ENCODE measurements at regions not wholly inside any gene's neighbourhood (a gene's known extent, or its start where the extent isn't known, plus 50 kb on each side); places are given as distances from the start of the nearest gene placed in this dataset.

DNA sequence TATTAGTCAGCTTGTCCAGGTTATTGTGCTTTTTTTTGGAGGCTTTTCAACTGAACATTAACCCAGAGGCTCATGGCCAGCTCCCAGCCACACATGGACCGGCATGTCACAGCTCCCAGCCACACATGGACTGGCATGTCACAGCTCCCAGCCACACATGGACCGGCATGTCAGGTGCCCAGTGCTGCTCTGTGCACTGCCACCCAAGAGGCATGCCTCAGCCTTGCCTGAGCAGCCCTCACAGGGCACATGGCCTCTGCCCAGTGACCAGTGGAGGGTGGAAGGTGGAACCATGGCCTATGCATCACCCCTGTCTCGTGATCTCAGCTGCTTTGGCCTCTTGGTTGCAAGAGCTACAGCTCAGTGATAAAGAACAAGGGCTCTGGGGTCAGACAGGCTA lies 119.8 kb downstream of the OAT start:
- Histone ChIP-seq H3K36me3 (ENCODE audit: control insufficient read depth, insufficient read depth, low read length) (no peaks in the 10 kb centered on the region), H3K4me2 (ENCODE audit: extremely low read depth, insufficient read depth, low read length) (no peak overlapping the region), H4K20me1 (ENCODE audit: control insufficient read depth, extremely low read depth, insufficient read depth, low read length) (no peaks in the 10 kb centered on the region), H3K79me2 (ENCODE audit: control insufficient read depth, insufficient read depth, low read length) (no peaks in the 10 kb centered on the region), H3K9ac (ENCODE audit: insufficient read depth, low read length) (no peak overlapping the region), H3K4me1 (ENCODE audit: control insufficient read depth, extremely low read depth, insufficient read depth, low read length) (no peaks in the 10 kb centered on the region), H3K9me3 (ENCODE audit: control insufficient read depth, insufficient read depth, low read depth, low read length) (no peaks in the 10 kb centered on the region), H3K4me3 (replicated peaks in 1 of 4; ENCODE audit: control extremely low read depth in 1 of 4, insufficient read depth in 1 of 4, low read depth in 3 of 4, low read length in 4 of 4) (no peak overlapping the region), H3K27ac (ENCODE audit: insufficient read depth, low read length) (no peak overlapping the region), H2AFZ (ENCODE audit: low read length) (no peak overlapping the region), H3K27me3 (ENCODE audit: control insufficient read depth, insufficient read depth, low read length) (no peaks in the 10 kb centered on the region)
- TF ChIP-seq, protein P1, sequence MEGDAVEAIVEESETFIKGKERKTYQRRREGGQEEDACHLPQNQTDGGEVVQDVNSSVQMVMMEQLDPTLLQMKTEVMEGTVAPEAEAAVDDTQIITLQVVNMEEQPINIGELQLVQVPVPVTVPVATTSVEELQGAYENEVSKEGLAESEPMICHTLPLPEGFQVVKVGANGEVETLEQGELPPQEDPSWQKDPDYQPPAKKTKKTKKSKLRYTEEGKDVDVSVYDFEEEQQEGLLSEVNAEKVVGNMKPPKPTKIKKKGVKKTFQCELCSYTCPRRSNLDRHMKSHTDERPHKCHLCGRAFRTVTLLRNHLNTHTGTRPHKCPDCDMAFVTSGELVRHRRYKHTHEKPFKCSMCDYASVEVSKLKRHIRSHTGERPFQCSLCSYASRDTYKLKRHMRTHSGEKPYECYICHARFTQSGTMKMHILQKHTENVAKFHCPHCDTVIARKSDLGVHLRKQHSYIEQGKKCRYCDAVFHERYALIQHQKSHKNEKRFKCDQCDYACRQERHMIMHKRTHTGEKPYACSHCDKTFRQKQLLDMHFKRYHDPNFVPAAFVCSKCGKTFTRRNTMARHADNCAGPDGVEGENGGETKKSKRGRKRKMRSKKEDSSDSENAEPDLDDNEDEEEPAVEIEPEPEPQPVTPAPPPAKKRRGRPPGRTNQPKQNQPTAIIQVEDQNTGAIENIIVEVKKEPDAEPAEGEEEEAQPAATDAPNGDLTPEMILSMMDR (conservative IDR thresholded peaks at IDR 0.05 in 1 of 2, IDR thresholded peaks at IDR 0.05 in 1 of 2; ENCODE audit: low read depth in 1 of 2, low read length in 2 of 2): no peak
- no peak for TF ChIP-seq EZH2 (IDR thresholded peaks at IDR 0.05; ENCODE audit: low read length, missing control alignments)
- no peak for DNase-seq (ENCODE audit: low read depth in 2 of 2)

DNA sequence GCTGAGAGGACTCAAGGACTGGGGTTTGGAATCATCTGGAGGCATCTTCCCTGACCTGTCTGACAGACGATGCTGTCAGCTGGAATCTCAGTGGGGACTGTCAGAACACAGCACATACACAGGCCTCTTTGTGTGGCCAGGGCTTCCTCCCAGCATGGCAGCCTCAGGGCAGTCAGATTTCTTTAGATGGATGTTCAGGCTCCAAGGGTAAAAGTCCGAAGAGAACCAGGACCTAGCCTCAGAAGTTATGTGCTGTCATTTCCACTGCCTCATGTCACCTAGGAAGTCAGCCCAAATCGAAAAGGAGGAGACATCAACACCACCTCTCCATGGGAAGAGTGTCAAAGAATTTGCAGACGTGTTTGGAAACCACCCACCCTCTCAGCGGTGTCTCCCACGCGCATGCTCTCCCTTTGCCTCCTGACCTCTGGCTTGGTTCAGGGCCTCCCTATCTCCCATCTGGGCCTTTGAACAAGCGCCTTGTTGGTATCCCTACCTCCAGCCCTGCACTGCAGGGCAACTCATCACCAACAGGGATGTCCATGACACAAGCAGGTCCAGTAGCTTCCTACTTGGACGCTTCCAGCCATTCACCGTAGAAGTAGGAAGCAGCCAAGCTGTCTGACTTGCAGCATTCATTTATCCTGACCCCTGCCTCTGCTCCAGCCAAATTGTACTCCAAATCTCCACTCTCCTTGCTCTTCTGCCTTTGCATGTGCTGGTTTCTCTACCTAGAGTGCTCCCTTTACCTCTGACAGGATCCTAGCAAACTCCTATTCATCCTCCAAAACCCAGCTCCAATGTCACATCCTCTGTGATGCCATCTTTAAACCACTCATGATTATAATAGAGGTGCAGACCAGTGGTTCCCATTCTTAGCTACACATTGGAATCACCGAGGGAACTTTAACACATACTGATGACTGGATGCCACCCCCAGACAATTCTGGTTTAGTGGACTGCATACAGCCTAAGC lies 121.6 kb downstream of the OAT start:
- H3K9me3 ChIP-seq (ENCODE audit: control insufficient read depth, insufficient read depth, low read depth, low read length): no peaks in the 10 kb centered on the region
- no peak for TF ChIP-seq EZH2 (IDR thresholded peaks at IDR 0.05; ENCODE audit: low read length, missing control alignments)
- TF ChIP-seq, protein P1 (conservative IDR thresholded peaks at IDR 0.05 in 1 of 2, IDR thresholded peaks at IDR 0.05 in 1 of 2; ENCODE audit: low read depth in 1 of 2, low read length in 2 of 2): no peak
- H3K79me2 ChIP-seq (ENCODE audit: control insufficient read depth, insufficient read depth, low read length): no peaks in the 10 kb centered on the region
- H3K4me1 ChIP-seq (ENCODE audit: control insufficient read depth, extremely low read depth, insufficient read depth, low read length): no peaks in the 10 kb centered on the region
- H3K27ac ChIP-seq (ENCODE audit: insufficient read depth, low read length): no peak overlapping the region
- H3K4me3 ChIP-seq (replicated peaks in 1 of 4; ENCODE audit: control extremely low read depth in 1 of 4, insufficient read depth in 1 of 4, low read depth in 3 of 4, low read length in 4 of 4): no peak overlapping the region
- no peaks in the 10 kb centered on the region for H4K20me1 ChIP-seq (ENCODE audit: control insufficient read depth, extremely low read depth, insufficient read depth, low read length)
- DNase-seq (ENCODE audit: low read depth in 2 of 2): no peak
- H3K36me3 ChIP-seq (ENCODE audit: control insufficient read depth, insufficient read depth, low read length): no peaks in the 10 kb centered on the region
- no peak overlapping the region for H3K9ac ChIP-seq (ENCODE audit: insufficient read depth, low read length)
- H2AFZ ChIP-seq (ENCODE audit: low read length): no peak overlapping the region
- no peak overlapping the region for H3K4me2 ChIP-seq (ENCODE audit: extremely low read depth, insufficient read depth, low read length)
- H3K27me3 ChIP-seq (ENCODE audit: control insufficient read depth, insufficient read depth, low read length): no peaks in the 10 kb centered on the region

DNA sequence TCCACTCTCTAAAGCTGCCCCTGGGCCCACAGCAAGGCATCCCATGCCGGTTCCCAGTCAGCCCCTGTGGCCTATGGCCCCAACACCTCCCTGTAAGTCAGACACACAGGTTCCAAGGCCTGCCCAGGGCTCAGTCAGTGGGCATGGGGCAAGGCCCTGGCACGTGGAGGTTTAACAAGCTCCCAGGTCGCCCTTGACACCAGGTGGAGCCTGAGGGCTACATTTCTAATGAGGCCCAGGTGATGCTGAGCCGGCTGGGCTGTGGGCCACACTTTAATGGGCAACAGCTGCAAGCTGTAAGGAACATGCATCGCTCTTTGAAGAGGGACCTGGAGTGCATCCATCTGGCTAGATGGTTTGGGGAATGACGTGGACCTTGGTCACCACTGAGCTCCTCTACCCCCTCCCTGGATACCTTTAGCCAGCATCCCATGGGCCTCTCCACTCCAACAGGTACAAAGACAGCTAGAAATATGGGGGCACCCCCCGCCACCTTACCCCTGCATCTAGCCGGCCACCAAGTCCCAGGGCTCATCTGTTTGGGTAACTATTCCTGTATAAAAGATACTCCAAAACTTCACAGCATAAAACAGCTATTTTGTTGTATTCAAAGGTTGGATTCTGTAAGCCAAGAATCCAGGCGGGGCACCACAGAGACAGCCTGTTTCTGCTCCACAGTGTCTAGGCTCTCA lies 122.5 kb downstream of the OAT start:
- peak; percentile 44 to 49 for DNase-seq (ENCODE audit: low read depth in 2 of 2)
- no peak overlapping the region for H3K27ac ChIP-seq (ENCODE audit: insufficient read depth, low read length)

More for the DNA sequence above, 122.5 kb downstream of the OAT start:
- H3K4me2 ChIP-seq (ENCODE audit: extremely low read depth, insufficient read depth, low read length): no peak overlapping the region
- TF ChIP-seq, protein P1 (conservative IDR thresholded peaks at IDR 0.05 in 1 of 2, IDR thresholded peaks at IDR 0.05 in 1 of 2; ENCODE audit: low read depth in 1 of 2, low read length in 2 of 2): no peak
- TF ChIP-seq EZH2 (IDR thresholded peaks at IDR 0.05; ENCODE audit: low read length, missing control alignments): no peak
- no peaks in the 10 kb centered on the region for H4K20me1 ChIP-seq (ENCODE audit: control insufficient read depth, extremely low read depth, insufficient read depth, low read length)
- H3K4me1 ChIP-seq (ENCODE audit: control insufficient read depth, extremely low read depth, insufficient read depth, low read length): no peaks in the 10 kb centered on the region
- no peaks in the 10 kb centered on the region for H3K79me2 ChIP-seq (ENCODE audit: control insufficient read depth, insufficient read depth, low read length)
- H3K36me3 ChIP-seq (ENCODE audit: control insufficient read depth, insufficient read depth, low read length): no peaks in the 10 kb centered on the region
- no peak overlapping the region for H3K9ac ChIP-seq (ENCODE audit: insufficient read depth, low read length)
- no peak overlapping the region for H2AFZ ChIP-seq (ENCODE audit: low read length)
- H3K9me3 ChIP-seq (ENCODE audit: control insufficient read depth, insufficient read depth, low read depth, low read length): no peaks in the 10 kb centered on the region
- H3K27me3 ChIP-seq (ENCODE audit: control insufficient read depth, insufficient read depth, low read length): no peaks in the 10 kb centered on the region
- H3K4me3 ChIP-seq (replicated peaks in 1 of 4; ENCODE audit: control extremely low read depth in 1 of 4, insufficient read depth in 1 of 4, low read depth in 3 of 4, low read length in 4 of 4): no peak overlapping the region

All from fibroblast of lung (primary cell).